Epidermal melanocyte (primary cell): ENCODE measurements at regions not wholly inside any gene's neighbourhood (a gene's known extent, or its start where the extent isn't known, plus 50 kb on each side); places are given as distances from the start of the nearest gene placed in this dataset.

Experiments
- DNase-seq: peaks from one replicate; pipeline ENCODE4 v3.0.0; 2011; ENCODE audit warnings: low spot score; ENCODE audit not compliant: insufficient read length

DNA sequence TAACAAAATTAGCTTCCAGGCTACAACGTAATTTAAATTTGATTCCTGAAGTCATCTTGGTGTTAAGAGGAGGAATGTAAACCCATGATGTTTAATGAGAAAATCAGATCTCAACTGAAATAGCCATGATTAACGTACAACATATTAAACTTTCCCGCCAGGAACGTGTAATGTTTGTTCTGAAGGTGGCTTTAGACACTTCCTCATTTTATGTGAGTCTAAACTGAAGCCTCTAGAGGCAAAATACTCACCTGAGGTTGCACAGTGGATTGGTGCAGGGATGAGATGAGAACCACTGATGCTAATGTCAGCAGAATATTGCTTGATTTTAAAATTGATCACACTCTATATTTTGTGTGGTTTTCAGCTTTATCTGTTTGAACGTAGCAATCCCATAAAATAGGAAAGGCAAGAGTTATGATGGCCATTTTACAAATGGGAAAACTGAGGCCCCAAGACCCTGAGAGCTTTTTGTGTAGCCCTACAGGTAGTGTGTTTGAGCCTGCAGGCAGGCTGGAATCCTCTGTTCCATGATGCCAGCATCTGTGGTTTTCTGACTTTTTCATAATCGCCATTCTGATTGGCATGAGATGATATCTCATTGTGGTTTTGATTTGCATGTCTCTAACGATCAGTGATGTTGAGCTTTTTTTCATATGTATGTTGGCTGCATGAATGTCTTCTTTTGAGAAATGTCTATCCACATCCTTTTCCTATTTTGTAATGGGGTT, 243.7 kb upstream of the BMPER start:
- no peak for DNase-seq

DNA sequence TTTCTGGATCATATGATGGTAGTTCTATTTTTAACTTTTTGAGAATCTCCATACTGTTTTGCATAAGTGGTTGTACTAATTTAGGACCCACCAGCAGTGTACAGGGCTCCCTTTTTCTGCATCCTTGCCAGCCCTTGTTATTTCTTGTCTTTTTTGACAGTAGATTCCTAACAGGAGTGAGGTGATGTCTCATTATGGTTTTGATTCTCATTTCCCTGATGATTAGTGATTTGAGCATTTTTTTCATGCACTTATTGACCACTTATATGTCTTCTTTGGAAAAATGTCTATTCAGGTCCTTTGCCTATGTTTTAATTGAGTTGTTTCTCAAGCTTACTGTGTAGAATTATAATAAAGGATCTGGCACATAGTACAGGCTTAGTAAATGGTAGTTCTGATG, 238.8 kb upstream of the BMPER start:
- DNase-seq, result no peak

DNA sequence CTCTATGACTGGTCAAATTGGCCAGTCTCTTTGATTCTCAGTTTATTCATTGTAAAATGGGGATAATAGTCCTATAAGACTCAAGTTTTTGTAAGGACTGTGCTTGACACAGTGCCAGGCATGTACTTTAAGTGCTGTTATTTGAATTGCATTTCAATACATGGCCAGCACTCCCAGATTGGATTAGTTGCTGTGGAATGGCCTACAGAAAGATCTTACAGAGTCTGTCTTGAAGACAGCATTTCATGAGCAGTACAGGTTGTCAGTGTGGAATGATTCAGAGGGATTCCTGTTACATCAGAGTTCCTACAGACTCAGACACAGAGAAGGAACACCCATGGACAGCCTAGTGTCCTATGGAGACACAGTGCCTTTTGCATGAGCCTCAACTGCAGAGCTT, 238.1 kb upstream of the BMPER start:
- DNase-seq, result no peak

DNA sequence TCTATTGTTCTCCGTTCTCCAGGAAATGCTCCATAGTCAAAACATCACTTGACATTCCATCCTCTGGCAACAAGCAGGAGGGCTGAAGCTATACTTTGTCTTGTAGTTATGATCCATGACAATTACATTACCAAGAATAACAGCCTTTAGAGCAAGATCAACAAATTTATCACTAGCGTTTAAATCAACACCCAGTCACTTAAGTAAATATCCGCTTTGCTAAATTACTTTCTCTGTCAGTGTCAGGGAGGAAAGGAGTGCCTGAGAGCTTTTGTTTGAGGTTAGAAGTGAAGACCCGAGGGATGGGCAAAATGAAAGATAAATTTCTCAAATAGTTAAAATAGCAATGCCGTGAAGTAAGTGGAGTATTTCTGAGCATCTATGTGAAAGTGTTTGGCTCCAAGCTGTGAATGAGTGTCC, 236.1 kb upstream of the BMPER start:
- no peak for DNase-seq

DNA sequence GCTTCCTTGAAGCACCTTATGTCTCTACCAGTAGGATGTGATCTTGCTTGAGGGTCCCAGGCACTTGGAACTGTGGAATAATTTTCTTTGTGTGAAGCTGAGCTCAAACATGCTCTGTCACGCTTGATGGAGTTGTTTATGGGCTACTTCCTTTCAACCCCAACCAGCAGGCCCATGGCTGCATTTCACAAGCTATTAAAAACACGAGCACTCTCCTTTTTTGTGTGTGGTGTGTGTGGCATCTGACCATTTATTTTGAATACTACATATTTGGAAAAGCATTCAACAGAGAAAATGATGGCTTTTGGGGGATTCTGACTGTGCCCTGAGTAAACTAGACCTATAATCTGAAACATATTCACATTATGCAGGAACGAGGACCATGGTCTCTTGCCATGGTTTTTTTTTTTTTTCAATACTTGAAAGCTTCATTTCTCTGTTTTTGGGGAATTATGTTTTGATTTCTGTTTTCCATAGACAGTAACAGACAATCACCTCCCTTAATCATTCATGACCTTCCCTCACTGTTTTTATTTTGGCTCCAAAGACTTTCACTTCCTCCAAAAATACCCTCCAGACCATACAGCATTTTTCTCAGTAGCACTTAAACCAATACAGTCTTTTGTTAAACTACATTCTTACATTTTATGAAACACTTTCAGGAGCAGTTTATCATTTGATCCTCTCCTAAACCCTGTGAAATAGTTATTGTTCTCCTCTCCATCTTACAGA, 233.6 kb upstream of the BMPER start:
- no peak for DNase-seq

DNA sequence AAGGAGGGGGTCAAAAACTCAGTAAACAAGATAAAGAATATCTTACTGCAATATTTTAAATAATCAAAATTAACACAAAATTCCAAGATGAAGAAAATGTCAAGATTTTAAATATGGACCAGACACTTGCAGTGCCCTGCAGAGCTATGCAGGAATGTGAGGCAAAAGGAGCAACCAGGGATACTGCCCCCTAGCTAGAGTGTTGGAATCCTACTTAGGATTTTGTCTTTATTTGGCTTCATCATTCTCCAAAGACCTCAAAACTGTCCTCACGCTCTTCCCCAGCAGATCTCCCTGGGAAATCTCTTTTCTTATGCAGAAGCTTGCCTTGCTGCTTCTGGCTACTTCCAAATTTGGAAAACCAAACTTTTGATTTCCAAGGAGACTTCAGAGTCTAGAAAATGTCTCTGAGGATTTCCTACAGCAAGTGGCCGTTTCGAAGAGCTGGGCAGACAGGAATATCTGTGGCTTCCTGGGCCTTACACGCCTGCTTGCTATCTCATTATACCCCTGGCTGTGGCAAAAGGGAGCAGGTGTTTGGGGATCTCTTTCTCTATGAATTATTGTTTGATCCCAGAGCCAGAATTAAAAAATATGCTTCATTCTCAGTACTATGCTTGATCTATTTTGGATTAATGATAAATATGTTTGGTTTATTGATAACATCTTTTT, 232.2 kb upstream of the BMPER start:
- DNase-seq, result no peak

DNA sequence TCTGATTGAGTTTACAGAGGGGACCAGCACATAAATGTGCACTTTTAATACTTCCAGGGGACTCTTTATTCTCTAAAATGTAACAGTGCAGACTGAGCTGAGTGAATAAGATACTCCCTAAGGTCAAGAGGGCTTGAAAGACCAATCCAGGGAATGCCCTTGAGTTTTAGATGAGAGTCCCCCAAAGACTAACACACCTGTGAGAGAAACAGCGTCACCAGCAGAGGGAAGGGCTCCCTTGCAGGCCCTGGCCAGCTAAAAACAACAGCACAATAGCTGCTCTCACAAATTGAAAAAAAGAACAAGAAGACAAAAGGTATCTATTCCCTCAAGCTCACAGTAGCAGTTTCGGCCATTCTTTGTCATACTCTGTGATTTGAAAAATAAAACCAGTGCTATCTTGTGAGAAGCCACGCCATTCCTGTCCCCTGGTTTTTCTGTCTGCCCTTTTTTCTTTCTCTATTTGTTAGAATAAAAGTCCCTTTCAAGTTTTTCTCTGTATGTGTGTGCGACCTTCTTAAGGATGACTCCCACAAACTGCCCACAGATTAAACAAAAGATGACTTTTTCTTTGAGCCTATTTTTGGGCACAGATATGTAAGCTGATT, 230.4 kb upstream of the BMPER start:
- no peak for DNase-seq

DNA sequence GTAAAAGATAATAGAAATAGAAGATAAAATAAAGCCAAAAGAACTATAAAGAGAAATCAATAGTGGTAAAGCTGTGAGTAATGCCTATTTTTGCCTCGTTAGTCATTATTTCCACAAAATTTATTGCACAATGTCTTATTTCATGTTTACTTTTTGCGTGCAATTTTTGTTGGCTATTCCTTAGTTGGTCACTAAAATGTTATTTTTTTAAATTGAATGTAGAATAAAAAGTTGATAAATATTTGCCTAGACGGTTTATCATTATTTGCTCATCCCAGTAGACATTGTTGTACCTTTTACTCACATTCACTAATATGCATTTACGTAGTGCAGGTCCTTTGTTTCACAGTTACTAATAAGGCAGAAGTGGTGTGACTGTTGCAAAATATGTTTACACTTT, 227.8 kb upstream of the BMPER start:
- no peak for DNase-seq

DNA sequence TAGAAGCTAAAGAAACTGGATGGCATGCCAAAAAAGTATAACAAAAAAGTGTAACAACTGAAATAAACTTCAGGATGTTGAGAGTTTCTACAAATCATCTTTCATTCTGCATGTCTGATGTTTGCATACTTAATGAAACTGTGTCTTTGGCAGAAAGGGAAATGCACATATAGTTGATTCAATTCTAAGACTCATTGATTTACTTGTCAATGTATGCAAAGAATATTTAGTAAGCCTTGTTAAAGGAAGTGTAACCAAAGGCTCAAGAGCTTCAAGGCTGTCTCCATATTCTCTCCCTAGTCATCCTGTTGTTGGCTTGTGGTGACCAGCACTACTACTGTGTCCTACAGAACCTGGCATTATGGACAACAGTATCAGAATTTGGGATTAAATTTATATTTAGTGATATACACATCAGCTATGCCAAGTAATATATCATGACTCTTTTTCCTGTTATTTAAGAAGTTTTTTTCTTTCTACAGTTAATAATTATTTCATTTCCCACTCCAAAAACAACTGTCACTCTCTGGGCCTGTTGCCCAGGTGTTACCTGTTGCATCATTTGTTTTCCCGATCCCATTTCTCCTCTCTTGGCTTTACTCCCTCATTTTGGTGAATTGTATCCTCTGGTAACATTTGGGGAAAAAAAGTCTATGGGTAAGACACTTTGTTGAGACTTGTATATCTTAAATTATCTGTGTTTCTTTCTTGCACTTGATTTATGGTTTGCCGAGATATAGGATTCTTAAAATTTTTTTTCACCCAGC, 226.6 kb upstream of the BMPER start:
- no peak for DNase-seq

DNA sequence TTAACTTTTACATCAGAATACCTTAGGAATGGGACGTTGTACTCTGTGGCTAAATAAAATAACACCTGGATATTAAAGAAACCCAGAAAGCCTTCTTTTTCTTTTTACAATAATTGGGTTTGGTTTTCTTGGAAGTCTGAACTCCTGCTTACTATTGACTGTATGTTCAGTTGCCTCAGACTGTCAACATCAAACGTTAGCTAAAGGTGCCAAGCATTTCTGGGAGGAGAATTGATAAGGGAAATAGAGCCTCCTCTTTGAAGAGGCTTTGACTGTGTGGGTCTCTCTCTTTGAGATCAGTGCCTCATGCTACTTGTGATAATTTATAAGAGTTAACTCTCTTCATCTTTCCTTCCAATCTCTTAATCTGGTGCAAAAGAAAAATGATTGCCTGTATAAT, 224.7 kb upstream of the BMPER start:
- DNase-seq, result no peak

DNA sequence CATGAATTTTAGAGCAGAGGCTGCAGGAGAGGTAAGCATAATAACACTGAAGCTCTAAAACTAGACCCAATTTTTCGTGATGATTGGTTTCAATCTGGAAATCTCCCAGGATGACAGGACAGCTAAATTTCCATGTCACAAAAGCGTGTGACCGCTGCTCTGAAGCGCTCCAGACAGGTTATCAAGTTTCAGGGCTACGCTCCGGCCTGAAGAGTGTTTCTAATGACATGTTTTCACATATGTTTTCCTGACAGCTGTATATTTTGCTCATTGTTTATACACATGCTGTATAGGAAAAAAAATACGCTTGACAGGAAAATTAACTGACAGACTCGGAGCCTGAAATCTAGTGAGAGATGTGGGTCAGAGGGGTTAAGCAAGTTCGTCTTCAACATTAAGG, 219.8 kb upstream of the BMPER start:
- DNase-seq, result no peak

DNA sequence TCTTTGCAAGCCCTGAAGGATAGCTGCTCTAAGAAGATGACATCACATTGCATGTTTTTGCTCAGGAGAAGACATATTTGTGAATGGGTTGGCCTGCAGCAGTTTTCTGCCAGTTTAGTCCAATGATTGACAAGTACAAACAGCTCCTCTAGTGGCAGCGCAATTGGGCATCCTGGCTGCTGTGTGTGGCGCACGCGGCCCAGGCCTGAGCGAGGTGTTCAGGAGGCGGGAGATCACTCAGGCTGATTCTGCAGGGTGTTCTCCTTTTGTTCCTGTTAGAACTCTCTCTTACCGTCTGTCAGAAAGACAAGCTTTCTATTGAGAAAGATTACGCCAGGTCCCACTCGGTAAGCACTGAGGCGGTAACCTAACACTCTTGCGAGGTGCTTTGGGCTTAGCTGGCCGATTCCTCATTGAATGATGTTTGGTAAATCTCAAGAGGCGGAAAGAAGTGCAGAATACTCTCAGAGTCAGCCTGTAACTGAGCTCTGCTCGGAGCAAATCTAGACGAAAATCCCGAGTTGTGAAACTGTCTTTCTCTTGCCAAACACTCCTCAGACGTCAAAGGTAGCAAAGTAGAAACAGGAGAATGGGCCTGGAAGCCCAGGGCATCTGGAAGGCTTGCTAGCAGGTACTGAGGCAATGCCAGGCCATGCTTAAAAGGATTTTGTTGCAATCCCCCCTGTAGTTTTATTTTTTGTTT, 219.2 kb upstream of the BMPER start:
- DNase-seq, result no peak

DNA sequence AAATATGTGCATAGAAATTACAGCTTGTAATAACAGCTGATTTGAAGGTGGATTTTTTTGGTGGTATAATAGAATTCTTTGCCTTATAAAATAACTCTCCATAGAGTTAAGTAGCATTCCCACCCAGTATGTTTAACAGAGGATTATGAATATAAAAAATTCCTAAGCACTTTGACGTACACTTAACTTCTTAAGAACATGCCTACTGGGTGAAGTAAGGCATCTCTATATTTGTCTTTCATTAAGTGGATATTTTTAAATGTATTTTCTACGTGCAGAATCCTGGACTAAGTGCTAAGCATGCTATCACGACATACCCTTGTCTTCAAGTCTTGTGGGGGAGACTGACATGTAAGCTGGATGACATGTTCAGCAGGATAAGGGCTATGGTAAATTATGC, 217.7 kb upstream of the BMPER start:
- DNase-seq, result no peak

DNA sequence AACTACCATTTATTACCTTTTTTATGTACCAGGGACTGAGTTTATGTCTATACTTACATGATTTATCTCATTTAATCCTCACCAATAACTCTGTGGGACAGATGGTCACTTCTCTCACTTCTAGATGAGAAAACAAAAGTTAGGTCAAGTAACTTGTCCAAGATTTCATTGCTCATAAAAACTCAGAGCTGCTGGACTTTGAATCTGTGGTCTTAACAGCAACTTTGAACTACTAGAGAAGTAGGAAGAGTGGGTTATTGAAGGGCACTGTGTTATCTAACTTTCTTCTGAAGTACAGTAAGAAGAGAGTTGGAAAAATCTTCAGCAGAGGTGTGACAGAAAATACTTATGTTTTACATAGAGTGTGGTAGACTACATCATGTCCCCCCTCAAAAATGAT, 214.2 kb upstream of the BMPER start:
- DNase-seq, result no peak

DNA sequence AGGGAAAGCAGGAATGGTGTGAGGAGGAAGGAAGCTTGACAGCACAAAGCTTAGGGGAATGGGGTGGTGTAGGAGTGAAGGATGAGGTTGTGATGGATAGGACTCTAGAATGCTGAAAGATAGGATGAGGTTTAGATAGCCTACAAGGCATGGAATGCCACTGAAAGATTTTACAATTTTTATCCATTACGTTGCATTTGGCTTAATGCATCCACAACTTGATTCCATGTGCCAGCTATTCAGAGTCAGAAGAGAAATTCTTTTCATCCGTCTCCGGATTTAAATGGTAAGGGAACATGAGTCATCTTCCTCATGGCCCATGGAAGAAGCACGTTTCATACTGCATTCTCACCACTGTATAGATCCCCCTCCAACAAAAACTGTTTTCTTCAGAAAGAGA, 212.4 kb upstream of the BMPER start:
- peak; percentile 61 for DNase-seq

DNA sequence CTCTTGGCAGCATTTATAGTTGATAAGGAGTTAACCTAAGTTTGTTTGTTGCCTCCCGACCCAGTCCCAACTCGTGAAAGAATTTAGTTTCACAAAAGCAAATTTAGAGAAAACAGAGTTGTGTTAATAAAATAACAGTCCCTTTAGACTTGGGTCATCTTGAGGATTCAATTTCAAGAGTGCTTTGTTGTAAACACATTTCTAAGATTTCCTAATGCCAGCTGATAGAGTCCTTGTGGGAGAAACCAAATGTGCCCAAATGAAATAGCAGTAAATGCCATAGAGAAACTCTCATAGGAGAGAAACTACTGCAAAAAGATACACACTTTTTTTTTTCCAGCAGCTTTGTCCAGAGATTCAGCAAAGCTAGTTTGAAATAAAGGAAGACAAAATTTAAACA, 211.3 kb upstream of the BMPER start:
- DNase-seq, result no peak

DNA sequence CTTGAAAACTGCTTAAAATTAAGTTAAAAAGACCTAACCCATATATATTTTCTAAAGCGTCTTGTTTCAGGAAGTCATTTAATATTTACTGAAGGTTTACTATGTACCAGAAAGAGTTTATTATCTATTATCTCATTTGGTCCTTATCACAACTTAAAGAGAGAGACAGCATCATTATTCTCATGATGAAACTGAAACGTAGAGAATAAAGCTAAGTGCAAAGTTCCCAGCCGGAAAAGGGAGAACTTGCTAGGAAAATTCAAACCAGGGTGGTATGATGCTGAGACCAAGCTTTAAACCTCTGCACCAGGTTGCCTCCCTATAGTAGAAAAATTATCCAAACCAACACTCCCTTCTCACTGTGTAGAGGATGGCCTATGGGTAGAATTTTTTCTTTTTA, 207.7 kb upstream of the BMPER start:
- DNase-seq, result no peak

DNA sequence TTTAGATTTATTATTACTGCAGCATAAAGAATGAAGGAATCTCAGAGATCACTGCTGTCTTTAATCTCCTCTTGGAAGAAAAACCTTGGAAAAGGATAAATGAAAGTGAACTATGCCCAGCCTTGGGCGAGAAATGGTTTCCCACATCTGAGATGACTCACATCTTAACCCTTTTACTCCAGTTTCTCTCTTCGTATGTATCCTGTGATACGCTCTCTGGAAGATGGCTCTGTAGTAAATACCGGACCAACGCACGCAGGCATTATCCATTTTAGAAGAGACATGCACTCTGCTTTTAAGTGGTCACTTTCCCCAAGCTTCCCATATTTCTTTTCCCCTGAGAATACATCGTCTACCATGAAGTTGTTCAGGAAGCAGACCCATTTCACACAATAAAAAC, 207.3 kb upstream of the BMPER start:
- DNase-seq, result no peak

DNA sequence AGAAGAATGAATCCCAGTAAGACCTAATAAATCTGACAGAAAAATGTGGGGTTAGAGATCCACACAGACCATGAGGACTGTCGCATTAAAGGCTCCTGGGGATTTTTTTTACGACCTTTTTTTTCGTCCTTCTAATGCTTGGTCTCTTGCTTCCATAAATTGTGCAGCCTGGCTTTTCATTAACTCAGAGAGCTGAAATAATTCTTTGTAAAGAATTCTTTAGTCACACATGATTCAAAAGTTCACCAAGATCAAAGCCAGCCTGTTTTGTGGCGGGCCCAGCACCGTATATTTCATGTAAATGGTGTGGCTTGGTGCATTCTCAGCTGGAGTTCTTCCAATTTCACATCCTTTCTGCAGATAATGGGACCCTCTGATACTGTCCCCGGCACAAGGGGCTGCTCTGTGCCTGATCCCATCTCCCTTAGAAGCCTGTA, 206.6 kb upstream of the BMPER start:
- no peak for DNase-seq

DNA sequence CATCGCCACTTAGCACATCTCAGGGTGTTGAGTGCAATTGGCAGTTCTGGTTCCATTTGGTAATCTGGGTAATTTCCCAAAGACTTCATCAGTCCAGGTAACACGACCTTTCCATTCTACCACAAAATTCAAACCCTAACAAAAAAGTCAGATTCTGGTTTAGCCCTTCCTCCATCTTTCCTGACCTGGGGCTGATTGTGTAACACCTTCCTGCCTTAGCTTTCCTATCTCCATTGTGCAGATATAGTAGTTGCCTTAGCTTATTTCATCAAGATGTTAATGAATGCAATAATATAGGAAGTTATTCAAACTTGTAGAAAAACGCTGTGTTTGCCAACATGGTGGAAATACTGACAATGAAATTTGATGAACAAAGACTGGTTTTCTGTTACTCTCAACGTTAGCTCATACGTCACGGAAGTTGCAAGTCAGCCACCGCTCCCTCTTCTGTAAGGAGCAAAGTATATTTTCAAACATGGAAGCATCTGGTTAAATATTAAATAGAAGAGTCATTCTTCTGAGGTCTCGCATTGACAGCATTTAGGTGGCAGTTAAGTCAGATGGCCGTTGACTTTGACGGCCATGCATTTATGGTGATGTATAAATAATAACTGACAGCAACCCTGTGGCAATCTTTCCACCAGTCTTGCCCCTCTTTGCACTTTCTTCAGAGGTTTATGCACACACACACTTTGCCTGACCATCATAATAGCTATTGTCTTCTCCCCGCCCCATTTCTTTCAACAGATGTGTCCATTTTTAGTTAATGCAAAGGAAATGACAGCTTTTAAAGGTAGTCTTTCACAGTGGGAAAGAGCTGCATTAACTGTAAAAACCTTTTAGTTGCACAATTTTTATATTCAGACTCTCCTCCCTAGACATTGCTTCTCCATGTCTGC, 205.1 kb upstream of the BMPER start:
- no peak for DNase-seq
